ENCODE measurements at regions not wholly inside any gene's neighbourhood (a gene's known extent, or its start where the extent isn't known, plus 50 kb on each side); places are given as distances from the start of the nearest gene placed in this dataset.
"Not testable (repeated sequence)": the region's sequence is repeated elsewhere in the genome, so short reads cannot be mapped to it uniquely, and the experiment has no call there.

DNA sequence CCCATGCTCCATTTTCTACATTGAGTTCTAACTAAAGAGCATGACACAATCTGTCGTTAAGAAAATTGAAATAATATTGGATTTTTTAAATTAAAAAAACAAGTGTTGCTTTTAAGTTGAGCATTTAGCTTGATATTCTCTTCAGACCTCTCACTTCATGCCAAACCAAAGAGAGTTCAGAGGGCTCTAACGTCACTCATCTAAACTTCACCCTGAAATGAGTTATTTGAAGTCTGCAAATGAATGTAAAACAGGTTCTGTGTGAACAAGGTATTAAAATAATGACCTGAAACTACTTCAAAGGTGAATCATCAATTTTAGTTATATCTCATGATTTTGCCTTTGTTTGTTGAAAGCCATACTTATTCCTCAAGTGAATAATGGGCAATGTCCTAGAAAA is 61.8 kb downstream of the MRPL57 start:
- FAIRE-seq (peak; percentile 26), DNase-seq (ENCODE audit: insufficient read length, low spot score) (no peak)
- no peak for TF ChIP-seq PAX5 (IDR thresholded peaks at IDR 0.05; ENCODE audit: insufficient read depth, low read length, severe bottlenecking)
- TF ChIP-seq TAF1 (IDR thresholded peaks at IDR 0.05; ENCODE audit: low read depth, low read length), result no peak
- TF ChIP-seq POLR2A (IDR thresholded peaks at IDR 0.05; ENCODE audit: low read depth, low read length), result no peak
- no peak for TF ChIP-seq SPI1 (IDR thresholded peaks at IDR 0.05; ENCODE audit: low read depth, low read length)
- TF ChIP-seq POLR2AphosphoS5 (IDR thresholded peaks at IDR 0.05; ENCODE audit: low read depth, low read length), result no peak
- no peak for TF ChIP-seq POU2F2 (IDR thresholded peaks at IDR 0.05; ENCODE audit: low read depth, low read length)

DNA sequence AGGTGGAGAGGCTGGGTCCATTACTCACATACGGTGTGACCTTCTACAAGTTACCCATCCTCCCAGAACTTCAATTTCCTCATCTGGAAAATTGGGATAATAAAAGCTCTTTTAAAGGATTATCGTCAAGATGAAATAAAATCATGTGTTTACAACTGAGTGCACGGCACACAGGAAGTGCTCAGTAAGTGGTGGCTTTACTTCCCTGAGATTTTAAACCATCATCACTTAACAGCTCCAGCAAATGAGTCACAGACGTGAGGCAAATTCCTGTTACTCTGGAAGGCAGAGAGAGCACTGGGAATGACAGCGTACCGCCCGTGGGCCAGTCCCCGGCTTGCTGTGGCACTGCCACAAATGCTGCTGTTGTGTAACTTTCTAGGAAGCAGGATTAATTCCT is 64.1 kb downstream of the MRPL57 start:
- FAIRE-seq, result no peak
- no peak for DNase-seq (ENCODE audit: insufficient read length, low spot score)
- no peak for TF ChIP-seq POU2F2 (IDR thresholded peaks at IDR 0.05; ENCODE audit: low read depth, low read length)
- TF ChIP-seq PAX5 (IDR thresholded peaks at IDR 0.05; ENCODE audit: insufficient read depth, low read length, severe bottlenecking), result no peak
- TF ChIP-seq TAF1 (IDR thresholded peaks at IDR 0.05; ENCODE audit: low read depth, low read length), result no peak
- TF ChIP-seq POLR2AphosphoS5 (IDR thresholded peaks at IDR 0.05; ENCODE audit: low read depth, low read length), result no peak
- TF ChIP-seq POLR2A (IDR thresholded peaks at IDR 0.05; ENCODE audit: low read depth, low read length), result no peak
- no peak for TF ChIP-seq SPI1 (IDR thresholded peaks at IDR 0.05; ENCODE audit: low read depth, low read length)

DNA sequence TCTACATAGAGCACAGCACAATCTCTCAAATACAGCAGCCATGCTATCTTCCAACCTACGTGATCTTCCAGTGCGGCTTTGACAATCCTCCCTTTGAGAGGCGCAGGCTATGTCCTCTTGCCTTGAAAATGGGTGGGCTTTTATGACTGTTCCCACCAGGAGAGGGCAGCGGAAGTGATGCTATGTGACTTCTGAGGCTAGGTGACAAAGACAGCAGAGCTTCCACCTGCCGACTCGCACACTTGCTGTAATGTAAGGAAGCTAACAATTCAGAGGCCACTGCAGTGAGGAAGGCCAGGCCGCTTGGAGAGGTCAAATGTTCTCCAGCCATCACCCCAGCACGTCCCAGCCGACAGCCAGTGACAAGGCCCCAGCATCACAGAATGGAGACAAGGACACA is 65.8 kb downstream of the MRPL57 start:
- no peak for DNase-seq (ENCODE audit: insufficient read length, low spot score)
- no peak for TF ChIP-seq POU2F2 (IDR thresholded peaks at IDR 0.05; ENCODE audit: low read depth, low read length)
- TF ChIP-seq TAF1 (IDR thresholded peaks at IDR 0.05; ENCODE audit: low read depth, low read length), result no peak
- no peak for TF ChIP-seq SPI1 (IDR thresholded peaks at IDR 0.05; ENCODE audit: low read depth, low read length)
- no peak for TF ChIP-seq PAX5 (IDR thresholded peaks at IDR 0.05; ENCODE audit: insufficient read depth, low read length, severe bottlenecking)
- no peak for TF ChIP-seq POLR2AphosphoS5 (IDR thresholded peaks at IDR 0.05; ENCODE audit: low read depth, low read length)
- no peak for TF ChIP-seq POLR2A (IDR thresholded peaks at IDR 0.05; ENCODE audit: low read depth, low read length)
- no peak for FAIRE-seq

DNA sequence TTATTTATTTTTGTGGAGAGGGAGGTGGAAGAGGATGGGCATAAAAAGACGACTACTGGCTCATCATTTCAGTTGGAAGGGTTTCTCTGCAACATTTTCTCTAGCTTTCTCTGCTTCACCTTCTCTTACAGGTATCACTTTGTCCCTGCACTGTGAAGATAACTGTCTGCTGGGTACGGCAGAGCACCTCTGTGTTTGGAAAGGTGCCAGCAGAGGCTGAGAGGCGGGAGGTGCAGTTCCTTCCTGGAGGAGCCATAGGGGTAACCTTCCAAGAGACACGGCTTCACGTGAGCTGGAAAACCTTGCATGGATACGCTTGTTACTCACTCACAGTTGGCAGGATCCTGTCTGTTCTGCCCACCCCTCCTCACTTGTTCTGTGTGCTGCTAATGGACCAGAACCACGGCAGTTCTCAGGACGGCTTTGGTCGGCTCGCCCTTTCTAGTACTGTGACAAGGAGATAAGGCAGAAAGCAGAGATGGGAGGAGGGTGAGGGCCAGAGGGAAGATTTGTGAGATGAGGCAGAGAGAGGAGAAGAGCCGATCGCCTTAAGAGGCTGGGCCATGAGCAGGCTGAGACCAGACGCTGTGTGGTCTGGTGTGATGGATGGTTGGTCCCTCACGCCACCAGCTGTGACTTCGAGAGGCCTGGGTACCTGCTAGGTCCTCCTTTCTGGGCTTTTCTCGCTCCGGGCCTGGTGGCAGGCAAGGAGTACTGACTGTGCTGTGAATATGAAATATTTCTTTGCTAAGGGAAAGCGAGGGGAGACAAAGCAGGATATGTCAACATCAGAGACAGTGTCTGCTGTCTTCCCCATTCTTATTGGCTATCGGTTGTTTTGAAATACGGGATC is 66.8 kb downstream of the MRPL57 start:
- TF ChIP-seq PAX5 (IDR thresholded peaks at IDR 0.05; ENCODE audit: insufficient read depth, low read length, severe bottlenecking), result no peak
- TF ChIP-seq POLR2A (IDR thresholded peaks at IDR 0.05; ENCODE audit: low read depth, low read length), result no peak
- TF ChIP-seq POLR2AphosphoS5 (IDR thresholded peaks at IDR 0.05; ENCODE audit: low read depth, low read length), result no peak
- TF ChIP-seq POU2F2 (IDR thresholded peaks at IDR 0.05; ENCODE audit: low read depth, low read length), result no peak
- TF ChIP-seq TAF1 (IDR thresholded peaks at IDR 0.05; ENCODE audit: low read depth, low read length), result no peak
- no peak for TF ChIP-seq SPI1 (IDR thresholded peaks at IDR 0.05; ENCODE audit: low read depth, low read length)
- DNase-seq (ENCODE audit: insufficient read length, low spot score) (no peak), FAIRE-seq (no peak)

DNA sequence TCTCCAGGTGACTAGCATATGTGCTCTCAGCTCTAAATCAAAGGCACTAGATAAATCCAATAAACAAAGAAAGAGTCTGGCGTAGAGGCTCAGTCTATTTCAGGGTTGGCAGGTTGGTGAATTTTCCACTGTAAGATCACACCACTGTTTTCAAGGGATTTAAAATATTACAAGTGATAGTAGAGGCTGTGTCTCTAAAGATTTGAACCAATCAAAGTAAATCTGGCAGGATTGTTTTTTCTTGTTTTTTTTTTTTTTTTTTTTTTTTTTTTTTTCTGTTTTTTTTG is 67.4 kb downstream of the MRPL57 start:
- not testable (repeated sequence) for DNase-seq (ENCODE audit: insufficient read length, low spot score); FAIRE-seq

DNA sequence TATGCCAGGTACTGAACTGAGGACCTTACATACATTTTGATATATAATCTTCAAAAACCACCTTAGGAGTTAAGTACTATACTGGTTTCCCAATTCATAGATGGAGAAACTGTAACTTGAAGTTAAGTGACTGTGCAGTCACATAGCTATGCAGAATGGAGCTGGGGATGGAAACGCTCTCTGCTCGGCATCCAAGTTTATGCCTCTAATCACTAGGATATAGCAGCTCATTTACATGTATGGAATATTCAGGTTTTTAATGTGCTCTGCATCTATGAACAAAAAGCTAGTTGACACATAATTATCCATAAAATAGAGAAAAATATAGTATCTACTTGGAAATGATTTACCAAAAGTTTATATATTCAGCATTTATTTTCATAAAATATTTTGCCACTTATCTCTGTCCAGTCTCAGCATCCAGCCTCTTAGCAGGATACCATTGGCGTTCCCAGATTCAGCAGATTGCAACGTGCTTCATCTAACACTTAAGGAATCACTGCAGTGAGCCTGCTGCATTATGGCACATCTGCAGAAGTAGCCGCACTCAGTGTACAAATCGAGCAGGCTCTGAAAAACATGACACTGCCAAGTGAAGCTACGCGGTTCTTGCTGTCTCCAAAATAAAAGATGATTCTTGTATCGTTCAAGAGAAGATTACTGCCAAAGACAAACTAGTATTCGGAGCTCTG is 70.4 kb downstream of the MRPL57 start:
- TF ChIP-seq POLR2A (IDR thresholded peaks at IDR 0.05; ENCODE audit: low read depth, low read length), result no peak
- TF ChIP-seq POLR2AphosphoS5 (IDR thresholded peaks at IDR 0.05; ENCODE audit: low read depth, low read length), result no peak
- TF ChIP-seq POU2F2 (IDR thresholded peaks at IDR 0.05; ENCODE audit: low read depth, low read length), result no peak
- no peak for TF ChIP-seq TAF1 (IDR thresholded peaks at IDR 0.05; ENCODE audit: low read depth, low read length)
- no peak for TF ChIP-seq PAX5 (IDR thresholded peaks at IDR 0.05; ENCODE audit: insufficient read depth, low read length, severe bottlenecking)
- no peak for TF ChIP-seq SPI1 (IDR thresholded peaks at IDR 0.05; ENCODE audit: low read depth, low read length)
- no peak for FAIRE-seq
- DNase-seq (ENCODE audit: insufficient read length, low spot score), result no peak

DNA sequence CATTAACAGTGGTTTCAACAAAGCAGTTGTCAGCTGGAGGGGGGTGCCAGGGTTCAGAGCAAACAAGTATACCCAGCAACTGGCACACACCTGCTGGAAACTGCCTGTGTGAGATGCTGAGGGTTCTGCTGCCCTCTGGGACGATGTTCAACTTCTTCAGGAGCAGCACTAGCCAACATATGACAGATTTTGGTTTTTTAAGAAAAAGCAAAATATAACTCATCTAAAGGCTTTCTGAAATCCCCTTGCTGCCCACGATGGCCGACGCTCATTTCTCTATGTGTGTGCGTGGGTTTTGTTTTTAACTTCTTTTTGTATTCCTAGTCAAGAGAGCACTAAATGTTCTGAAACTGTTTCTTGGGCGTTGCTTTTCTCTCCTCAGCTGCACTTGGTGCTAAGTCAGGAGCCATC is 79.9 kb downstream of the MRPL57 start:
- DNase-seq (ENCODE audit: insufficient read length, low spot score) (no peak), FAIRE-seq (peak; percentile 58)
- TF ChIP-seq POLR2AphosphoS5 (IDR thresholded peaks at IDR 0.05; ENCODE audit: low read depth, low read length) (no peak), TAF1 (IDR thresholded peaks at IDR 0.05; ENCODE audit: low read depth, low read length) (no peak), SPI1 (IDR thresholded peaks at IDR 0.05; ENCODE audit: low read depth, low read length) (no peak), PAX5 (IDR thresholded peaks at IDR 0.05; ENCODE audit: insufficient read depth, low read length, severe bottlenecking) (no peak), POU2F2 (IDR thresholded peaks at IDR 0.05; ENCODE audit: low read depth, low read length) (no peak), POLR2A (IDR thresholded peaks at IDR 0.05; ENCODE audit: low read depth, low read length) (no peak)

DNA sequence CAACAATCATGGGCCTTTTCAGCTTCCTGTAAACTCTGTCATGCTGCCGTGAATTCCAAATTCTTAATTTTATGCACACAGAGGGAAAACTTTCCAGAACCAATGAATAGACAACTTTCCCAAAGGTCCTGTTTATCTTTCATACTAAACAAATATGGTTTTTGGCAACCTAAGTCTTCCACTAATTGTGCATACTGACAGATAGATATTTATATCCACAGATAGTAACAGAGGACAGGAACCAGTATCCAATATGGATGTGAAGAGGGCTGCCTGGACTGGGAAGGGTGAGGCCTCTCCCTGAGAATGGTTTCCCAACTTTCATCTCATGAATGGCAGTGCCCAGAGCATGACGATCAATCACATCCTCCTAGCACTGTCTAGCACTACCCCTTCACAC is 80.4 kb downstream of the MRPL57 start:
- DNase-seq (ENCODE audit: insufficient read length, low spot score) (no peak), FAIRE-seq (no peak)
- TF ChIP-seq POU2F2 (IDR thresholded peaks at IDR 0.05; ENCODE audit: low read depth, low read length), result no peak
- TF ChIP-seq PAX5 (IDR thresholded peaks at IDR 0.05; ENCODE audit: insufficient read depth, low read length, severe bottlenecking), result no peak
- no peak for TF ChIP-seq POLR2A (IDR thresholded peaks at IDR 0.05; ENCODE audit: low read depth, low read length)
- TF ChIP-seq POLR2AphosphoS5 (IDR thresholded peaks at IDR 0.05; ENCODE audit: low read depth, low read length), result no peak
- TF ChIP-seq TAF1 (IDR thresholded peaks at IDR 0.05; ENCODE audit: low read depth, low read length), result no peak
- TF ChIP-seq SPI1 (IDR thresholded peaks at IDR 0.05; ENCODE audit: low read depth, low read length), result no peak

DNA sequence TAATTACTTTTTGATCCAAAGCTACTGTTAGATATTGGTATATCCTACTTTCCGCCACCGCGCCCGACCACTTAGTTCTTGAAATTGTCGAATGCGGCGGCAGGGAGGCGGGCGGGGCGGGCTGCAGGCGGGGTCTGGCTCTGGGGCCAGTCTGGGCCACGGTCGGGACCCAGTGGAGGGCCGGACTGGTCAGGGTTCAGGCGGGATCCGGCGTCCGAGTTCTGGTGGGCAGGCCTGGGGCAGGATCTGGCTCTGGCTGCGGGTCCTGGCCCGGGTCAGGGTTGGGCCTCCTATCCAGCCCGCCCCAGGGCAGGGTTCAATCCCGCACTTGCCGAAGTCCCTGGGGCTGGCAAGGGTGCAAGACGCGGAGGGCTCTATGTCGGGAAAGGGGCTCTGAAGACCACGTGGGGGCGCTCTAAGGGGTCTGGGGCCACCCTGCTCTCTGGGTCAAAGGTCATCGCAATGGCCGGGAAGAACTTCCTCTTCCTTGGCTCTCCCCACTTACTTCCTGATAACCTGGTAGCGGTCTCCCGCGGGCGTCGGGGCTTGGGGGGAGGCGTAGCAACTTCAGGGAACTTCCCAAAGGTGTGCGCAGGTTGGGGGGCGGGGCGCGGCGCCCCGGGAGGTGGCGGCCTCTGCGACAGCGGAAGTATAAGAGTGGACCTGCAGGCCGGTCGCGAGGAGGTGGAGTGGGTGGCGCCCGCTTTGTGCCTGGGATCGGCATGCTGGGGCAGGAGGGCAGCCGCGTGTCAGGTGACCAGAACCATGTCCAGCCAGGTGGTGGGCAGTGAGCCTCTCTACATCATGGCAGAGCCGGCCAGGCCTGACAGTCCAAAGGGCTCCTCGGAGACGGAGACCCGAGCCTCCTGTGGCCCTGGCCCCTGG is 83.4 kb downstream of the MRPL57 start:
- TF ChIP-seq POLR2A (IDR thresholded peaks at IDR 0.05; ENCODE audit: low read depth, low read length), result no peak
- TF ChIP-seq POU2F2 (IDR thresholded peaks at IDR 0.05; ENCODE audit: low read depth, low read length), result no peak
- TF ChIP-seq SPI1 (IDR thresholded peaks at IDR 0.05; ENCODE audit: low read depth, low read length), result no peak
- no peak for TF ChIP-seq TAF1 (IDR thresholded peaks at IDR 0.05; ENCODE audit: low read depth, low read length)
- no peak for TF ChIP-seq POLR2AphosphoS5 (IDR thresholded peaks at IDR 0.05; ENCODE audit: low read depth, low read length)
- no peak for TF ChIP-seq PAX5 (IDR thresholded peaks at IDR 0.05; ENCODE audit: insufficient read depth, low read length, severe bottlenecking)
- DNase-seq (ENCODE audit: insufficient read length, low spot score) (no peak), FAIRE-seq (no peak)

DNA sequence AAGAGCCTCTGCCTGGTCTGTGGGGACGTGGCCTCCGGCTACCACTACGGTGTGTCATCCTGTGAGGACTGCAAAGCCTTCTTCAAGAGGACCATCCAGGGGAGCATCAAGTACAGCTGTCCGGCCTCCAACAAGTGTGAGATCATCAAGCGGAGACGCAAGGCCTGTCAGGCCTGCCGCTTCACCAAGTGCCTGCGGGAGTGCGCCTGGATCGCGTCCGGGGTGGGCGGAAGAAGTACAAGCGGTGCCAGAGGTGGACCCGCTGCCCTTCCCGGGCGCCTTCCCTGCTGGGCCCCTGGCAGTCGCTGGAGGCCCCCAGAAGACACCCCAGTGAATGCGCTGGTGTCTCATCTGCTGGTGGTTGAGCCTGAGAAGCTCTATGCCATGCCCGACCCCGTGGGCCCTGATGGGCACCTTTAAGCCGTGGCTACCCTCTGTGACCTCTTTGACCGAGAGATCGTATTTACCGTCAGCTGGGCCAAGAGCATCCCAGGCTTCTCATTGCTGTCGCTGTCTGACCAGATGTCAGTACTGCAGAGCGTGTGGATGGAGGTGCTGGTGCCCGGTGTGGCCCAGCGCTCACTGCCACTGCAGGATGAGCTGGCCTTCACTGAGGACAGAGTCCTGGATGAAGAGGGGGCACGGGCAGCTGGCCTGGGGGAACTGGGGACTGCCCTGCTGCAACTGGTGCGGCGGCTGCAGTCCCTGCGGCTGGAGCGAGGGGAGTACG is 84.3 kb downstream of the MRPL57 start:
- not testable (repeated sequence) for FAIRE-seq; DNase-seq (ENCODE audit: insufficient read length, low spot score)

DNA sequence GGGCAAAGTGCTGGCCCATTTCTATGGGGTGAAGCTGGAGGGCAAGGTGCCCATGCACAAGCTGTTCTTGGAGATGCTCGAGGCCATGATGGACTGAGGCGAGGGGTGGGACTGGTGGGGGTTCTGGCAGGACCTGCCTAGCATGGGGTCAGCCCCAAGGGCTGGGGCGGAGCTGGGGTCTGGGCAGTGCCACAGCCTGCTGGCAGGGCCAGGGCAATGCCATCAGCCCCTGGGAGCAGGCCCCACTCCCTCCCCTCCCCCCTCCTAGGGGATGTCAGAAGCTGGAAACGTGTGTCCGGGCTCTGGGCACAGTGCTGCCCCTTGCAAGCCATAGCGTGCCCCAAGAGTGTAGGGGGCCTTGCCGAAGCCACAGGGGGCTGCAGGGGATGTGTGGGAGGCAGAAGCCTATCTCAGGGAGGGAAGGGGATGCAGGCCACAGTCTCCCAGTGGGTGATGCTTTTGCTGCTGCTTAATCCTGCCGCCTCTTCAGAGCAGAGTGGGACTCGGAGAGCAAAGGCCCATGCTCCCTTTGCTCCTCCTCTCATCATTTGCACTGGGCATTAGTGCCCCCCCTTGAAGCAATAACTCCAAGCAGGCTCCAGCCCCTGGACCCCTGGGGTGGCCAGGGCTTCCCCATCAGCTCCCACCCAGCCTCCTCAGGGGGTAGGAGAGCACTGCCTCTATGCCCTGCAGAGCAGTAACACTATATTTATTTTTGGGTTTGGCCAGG is 85.2 kb downstream of the MRPL57 start:
- not testable (repeated sequence) for DNase-seq (ENCODE audit: insufficient read length, low spot score); FAIRE-seq

DNA sequence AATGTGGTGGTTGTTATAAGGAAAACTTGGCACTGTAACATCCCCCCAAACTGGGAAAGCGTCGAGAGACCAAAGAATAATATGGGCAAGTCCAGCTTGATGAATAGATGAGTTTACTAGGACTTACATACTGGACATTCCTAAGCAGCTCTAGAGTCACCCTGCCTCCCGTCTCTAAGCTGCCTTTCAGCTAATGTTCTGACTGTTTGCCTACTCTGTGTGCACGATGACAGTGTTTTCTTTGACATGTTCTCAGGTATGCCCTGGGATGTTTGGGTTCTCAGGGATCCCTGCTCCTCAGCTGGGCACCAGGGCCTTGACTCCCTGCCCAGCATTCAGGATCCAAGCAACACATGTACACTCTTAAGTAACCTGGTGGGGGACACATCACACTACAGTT is 87.5 kb downstream of the MRPL57 start:
- FAIRE-seq, result peak; percentile 75

More for the DNA sequence above, 87.5 kb downstream of the MRPL57 start:
- not testable (repeated sequence) for DNase-seq (ENCODE audit: insufficient read length, low spot score)

Data from GM12891 (cell line).